ENCODE measurements at regions not wholly inside any gene's neighbourhood (a gene's known extent, or its start where the extent isn't known, plus 50 kb on each side); places are given as distances from the start of the nearest gene placed in this dataset.

DNA sequence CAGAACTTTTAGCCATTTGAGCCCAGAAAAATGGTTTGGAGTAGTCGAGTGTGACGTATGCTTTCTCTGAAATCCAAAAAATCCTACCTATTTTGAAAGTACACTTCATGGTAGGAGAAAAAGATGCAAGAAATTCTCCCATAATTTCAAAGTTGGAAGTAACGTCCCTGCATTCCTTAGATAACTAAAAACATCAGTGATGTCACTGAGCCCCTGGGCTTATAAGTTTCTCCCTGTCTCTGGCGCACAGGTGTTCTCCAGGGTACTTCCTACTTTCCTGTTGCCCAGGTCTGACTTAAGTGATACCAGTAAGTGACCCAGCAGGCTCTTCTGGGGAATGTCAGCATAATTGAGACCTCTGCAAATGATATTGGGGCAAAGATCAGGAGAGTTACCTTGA lies 90.5 kb upstream of the WDR1 start:
- Histone ChIP-seq H3K27me3 (ENCODE audit: control insufficient read depth, insufficient read depth, low read length) (peaks cover 11% of the 10 kb centered on the region), H3K36me3 (ENCODE audit: control insufficient read depth, insufficient read depth, low read length) (no peaks in the 10 kb centered on the region), H3K4me3 (ENCODE audit: low read depth, low read length) (no peak overlapping the region)
- no peak for FAIRE-seq
- DNase-seq (ENCODE audit: low read depth), result no peak
- no peak for TF ChIP-seq CTCF (IDR thresholded peaks at IDR 0.05; ENCODE audit: insufficient read depth, low read length, severe bottlenecking)

DNA sequence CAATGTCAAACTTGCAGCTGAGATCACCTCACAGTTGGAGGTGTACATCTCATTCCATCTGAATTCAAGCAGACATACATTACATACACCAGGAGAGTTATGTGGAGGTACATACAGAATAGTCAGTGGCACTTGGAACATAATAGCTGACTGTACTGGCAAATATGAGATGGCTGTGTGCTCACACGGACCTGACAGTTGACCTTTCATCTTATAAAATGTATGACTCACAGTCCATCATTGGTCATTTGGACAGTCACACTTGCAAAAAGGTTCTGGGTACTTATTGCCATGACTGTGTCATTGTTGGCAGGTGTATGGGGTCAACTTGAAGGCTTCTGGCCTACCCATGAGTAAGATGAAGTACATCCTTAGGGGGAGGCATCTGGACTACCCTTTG lies 88.6 kb upstream of the WDR1 start:
- Histone ChIP-seq H3K27me3 (ENCODE audit: control insufficient read depth, insufficient read depth, low read length) (peaks cover 11% of the 10 kb centered on the region), H3K4me3 (ENCODE audit: low read depth, low read length) (no peak overlapping the region), H3K36me3 (ENCODE audit: control insufficient read depth, insufficient read depth, low read length) (no peaks in the 10 kb centered on the region)
- DNase-seq (ENCODE audit: low read depth), result no peak
- no peak for TF ChIP-seq CTCF (IDR thresholded peaks at IDR 0.05; ENCODE audit: insufficient read depth, low read length, severe bottlenecking)
- peak; percentile 66 for FAIRE-seq

GRCh38 chr4:10204401-10205058 lies 87.9 kb upstream of the WDR1 start:
- Histone ChIP-seq H3K27me3 (ENCODE audit: control insufficient read depth, insufficient read depth, low read length) (peaks cover 11% of the 10 kb centered on the region), H3K4me3 (ENCODE audit: low read depth, low read length) (no peak overlapping the region), H3K36me3 (ENCODE audit: control insufficient read depth, insufficient read depth, low read length) (no peaks in the 10 kb centered on the region)
- DNase-seq (ENCODE audit: low read depth) (no peak), FAIRE-seq (peak; percentile 73)
- TF ChIP-seq CTCF (IDR thresholded peaks at IDR 0.05; ENCODE audit: insufficient read depth, low read length, severe bottlenecking), result no peak

DNA sequence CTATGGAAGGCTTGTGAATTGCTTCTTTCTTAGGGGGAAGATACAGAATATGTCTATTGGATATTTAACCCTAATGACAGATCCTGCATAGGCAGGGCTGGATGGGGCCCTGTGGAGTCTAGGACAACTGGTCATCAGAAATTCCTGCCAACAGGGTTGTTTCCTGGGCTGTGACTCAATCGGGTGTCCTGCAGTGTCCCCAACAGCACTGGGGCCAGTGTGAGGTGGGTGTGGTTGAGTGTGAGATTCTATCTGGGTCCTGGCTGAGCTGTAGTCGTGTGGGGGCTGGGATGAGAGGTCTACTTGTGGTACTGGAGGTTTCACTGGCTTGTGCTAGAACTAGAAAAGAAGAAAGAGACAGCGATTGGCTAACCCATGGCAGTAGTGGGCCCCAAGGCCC lies 87.3 kb upstream of the WDR1 start:
- Histone ChIP-seq H3K36me3 (ENCODE audit: control insufficient read depth, insufficient read depth, low read length) (no peaks in the 10 kb centered on the region), H3K4me3 (ENCODE audit: low read depth, low read length) (no peak overlapping the region), H3K27me3 (ENCODE audit: control insufficient read depth, insufficient read depth, low read length) (peaks cover 11% of the 10 kb centered on the region)
- DNase-seq (ENCODE audit: low read depth) (no peak), FAIRE-seq (no peak)
- TF ChIP-seq CTCF (IDR thresholded peaks at IDR 0.05; ENCODE audit: insufficient read depth, low read length, severe bottlenecking), result no peak

- no peak for TF ChIP-seq CTCF (IDR thresholded peaks at IDR 0.05; ENCODE audit: insufficient read depth, low read length, severe bottlenecking)
- Histone ChIP-seq H3K27me3 (ENCODE audit: control insufficient read depth, insufficient read depth, low read length) (peaks cover 3% of the 10 kb centered on the region), H3K4me3 (ENCODE audit: low read depth, low read length) (no peak overlapping the region), H3K36me3 (ENCODE audit: control insufficient read depth, insufficient read depth, low read length) (no peaks in the 10 kb centered on the region)
- DNase-seq (ENCODE audit: low read depth), result no peak
- FAIRE-seq, result peak; percentile 47
These were observed 85.0 kb upstream of the WDR1 start for GRCh38 chr4:10201381-10202223.
